ENCODE measurements at regions not wholly inside any gene's neighbourhood (a gene's known extent, or its start where the extent isn't known, plus 50 kb on each side); places are given as distances from the start of the nearest gene placed in this dataset.

- Histone ChIP-seq H3K4me1 (ENCODE audit: insufficient read depth, low read length, poor library complexity, severe bottlenecking) (no peaks in the 10 kb centered on the region), H3K9me3 (ENCODE audit: low read depth, low read length, poor library complexity, severe bottlenecking) (no peaks in the 10 kb centered on the region), H3K27me3 (replicated peaks; ENCODE audit: insufficient read depth, low read depth, low read length, poor library complexity) (no peaks in the 10 kb centered on the region), H3K27ac (ENCODE audit: low read depth, low read length, poor library complexity, severe bottlenecking) (no peak overlapping the region), H3K4me3 (ENCODE audit: low read depth, low read length, poor library complexity, severe bottlenecking) (no peak overlapping the region), H3K36me3 (ENCODE audit: insufficient read depth, low read length, poor library complexity, severe bottlenecking) (no peaks in the 10 kb centered on the region)
- intact Hi-C loops (cut with micrococcal nuclease; ENCODE audit: unreplicated experiment): no loop called here
- CTCF ChIA-PET: no interaction called here
- TF ChIP-seq, protein P1, sequence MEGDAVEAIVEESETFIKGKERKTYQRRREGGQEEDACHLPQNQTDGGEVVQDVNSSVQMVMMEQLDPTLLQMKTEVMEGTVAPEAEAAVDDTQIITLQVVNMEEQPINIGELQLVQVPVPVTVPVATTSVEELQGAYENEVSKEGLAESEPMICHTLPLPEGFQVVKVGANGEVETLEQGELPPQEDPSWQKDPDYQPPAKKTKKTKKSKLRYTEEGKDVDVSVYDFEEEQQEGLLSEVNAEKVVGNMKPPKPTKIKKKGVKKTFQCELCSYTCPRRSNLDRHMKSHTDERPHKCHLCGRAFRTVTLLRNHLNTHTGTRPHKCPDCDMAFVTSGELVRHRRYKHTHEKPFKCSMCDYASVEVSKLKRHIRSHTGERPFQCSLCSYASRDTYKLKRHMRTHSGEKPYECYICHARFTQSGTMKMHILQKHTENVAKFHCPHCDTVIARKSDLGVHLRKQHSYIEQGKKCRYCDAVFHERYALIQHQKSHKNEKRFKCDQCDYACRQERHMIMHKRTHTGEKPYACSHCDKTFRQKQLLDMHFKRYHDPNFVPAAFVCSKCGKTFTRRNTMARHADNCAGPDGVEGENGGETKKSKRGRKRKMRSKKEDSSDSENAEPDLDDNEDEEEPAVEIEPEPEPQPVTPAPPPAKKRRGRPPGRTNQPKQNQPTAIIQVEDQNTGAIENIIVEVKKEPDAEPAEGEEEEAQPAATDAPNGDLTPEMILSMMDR (conservative IDR thresholded peaks at IDR 0.05; ENCODE audit: low read depth, low read length): no peak
- no peak for TF ChIP-seq EZH2 (IDR thresholded peaks at IDR 0.05; ENCODE audit: borderline replicate concordance, low read depth, low read length, poor library complexity, severe bottlenecking)
- POLR2A ChIA-PET (ENCODE audit: low non-redundant PET): no interaction called here
- no peak for DNase-seq (ENCODE audit: low spot score)
- BruUV-seq (replicated peaks): no TSS peak
These were observed 105.8 kb upstream of the CPNE8 start for GRCh38 chr12:39011166-39011565.

- TF ChIP-seq, protein P1 (conservative IDR thresholded peaks at IDR 0.05; ENCODE audit: low read depth, low read length): no peak
- H3K36me3 ChIP-seq (ENCODE audit: insufficient read depth, low read length, poor library complexity, severe bottlenecking): no peaks in the 10 kb centered on the region
- no peaks in the 10 kb centered on the region for H3K4me1 ChIP-seq (ENCODE audit: insufficient read depth, low read length, poor library complexity, severe bottlenecking)
- H3K9me3 ChIP-seq (ENCODE audit: low read depth, low read length, poor library complexity, severe bottlenecking): no peaks in the 10 kb centered on the region
- H3K27ac ChIP-seq (ENCODE audit: low read depth, low read length, poor library complexity, severe bottlenecking): no peak overlapping the region
- ChIA-PET CTCF (no interaction called here), POLR2A (ENCODE audit: low non-redundant PET) (no interaction called here)
- H3K27me3 ChIP-seq (replicated peaks; ENCODE audit: insufficient read depth, low read depth, low read length, poor library complexity): no peaks in the 10 kb centered on the region
- BruUV-seq (replicated peaks): no TSS peak
- intact Hi-C loops (cut with micrococcal nuclease; ENCODE audit: unreplicated experiment): no loop called here
- no peak overlapping the region for H3K4me3 ChIP-seq (ENCODE audit: low read depth, low read length, poor library complexity, severe bottlenecking)
- no peak for DNase-seq (ENCODE audit: low spot score)
These were observed 105.0 kb upstream of the CPNE8 start for GRCh38 chr12:39010406-39010805.

DNA sequence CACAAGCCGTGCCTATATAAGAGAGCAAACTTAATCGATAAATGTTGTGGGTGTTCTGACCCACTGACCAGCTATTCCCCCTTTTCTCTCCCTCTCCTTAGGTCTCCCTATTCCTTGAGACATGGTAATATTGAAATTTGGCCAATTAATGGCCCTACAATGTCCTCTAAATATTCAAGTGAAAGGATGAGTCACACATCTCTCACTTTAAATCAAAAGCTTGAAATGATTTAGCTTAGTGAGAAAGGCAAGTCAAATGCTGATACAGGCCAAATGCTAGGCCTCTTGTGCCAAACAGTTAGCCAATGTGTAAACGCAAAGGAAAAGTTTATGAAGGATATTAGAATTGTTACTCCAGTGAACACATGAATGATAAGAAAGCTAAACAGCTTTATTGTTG lies 102.2 kb upstream of the CPNE8 start:
- H3K9me3 ChIP-seq (ENCODE audit: low read depth, low read length, poor library complexity, severe bottlenecking): no peaks in the 10 kb centered on the region
- H3K27ac ChIP-seq (ENCODE audit: low read depth, low read length, poor library complexity, severe bottlenecking): no peak overlapping the region
- no peaks in the 10 kb centered on the region for H3K36me3 ChIP-seq (ENCODE audit: insufficient read depth, low read length, poor library complexity, severe bottlenecking)
- ChIA-PET POLR2A (ENCODE audit: low non-redundant PET) (no interaction called here), CTCF (interaction anchor here (0.7 kb wide), 1 partner anchor 28 kb away, joined by 3 read pairs; no protein-coding TSS in a partner anchor)
- H3K4me3 ChIP-seq (ENCODE audit: low read depth, low read length, poor library complexity, severe bottlenecking): no peak overlapping the region
- DNase-seq (ENCODE audit: low spot score): no peak
- H3K4me1 ChIP-seq (ENCODE audit: insufficient read depth, low read length, poor library complexity, severe bottlenecking): no peaks in the 10 kb centered on the region
- no peaks in the 10 kb centered on the region for H3K27me3 ChIP-seq (replicated peaks; ENCODE audit: insufficient read depth, low read depth, low read length, poor library complexity)
- no TSS peak for BruUV-seq (replicated peaks)
- intact Hi-C loops (cut with micrococcal nuclease; ENCODE audit: unreplicated experiment): no loop called here
- no peak for TF ChIP-seq EZH2 (IDR thresholded peaks at IDR 0.05; ENCODE audit: borderline replicate concordance, low read depth, low read length, poor library complexity, severe bottlenecking)
- TF ChIP-seq, protein P1 (conservative IDR thresholded peaks at IDR 0.05; ENCODE audit: low read depth, low read length): no peak
